SK-N-SH treated with all-trans-retinoic acid at 6 μM for 48 hours (cell line): ENCODE measurements at regions not wholly inside any gene's neighbourhood (a gene's known extent, or its start where the extent isn't known, plus 50 kb on each side); places are given as distances from the start of the nearest gene placed in this dataset.

ENCODE experiments used
- CSRNP3 ChIP-seq: fragments of 250-450 bp; sonication (Bioruptor Pico); IDR thresholded peaks from 2 replicates; pipeline ENCODE4 v1.5.1; 2021; ENCODE audit warnings: mild to moderate bottlenecking, moderate library complexity
- RARB ChIP-seq: fragments of 250-450 bp; sonication (Bioruptor Pico); IDR thresholded peaks from 2 replicates; pipeline ENCODE4 v1.8.0; 2021; ENCODE audit warnings: mild to moderate bottlenecking, moderate library complexity
- SNAI2 ChIP-seq: fragments of 250-450 bp; sonication (Bioruptor Pico); IDR thresholded peaks from 2 replicates; pipeline ENCODE4 v1.5.0; 2020; ENCODE audit warnings: mild to moderate bottlenecking, moderate library complexity
- TSHZ2 ChIP-seq: fragments of 250-450 bp; sonication (Bioruptor Pico); IDR thresholded peaks from 2 replicates; pipeline ENCODE4 v1.5.0; 2020; ENCODE audit warnings: mild to moderate bottlenecking, moderate library complexity
- ZC3H10 ChIP-seq: fragments of 250-450 bp; sonication (Bioruptor Pico); IDR thresholded peaks from 2 replicates; pipeline ENCODE4 v1.5.1; 2021; ENCODE audit warnings: mild to moderate bottlenecking, moderate library complexity
- ZFP3 ChIP-seq: fragments of 250-450 bp; sonication (Bioruptor Pico); IDR thresholded peaks from 2 replicates; pipeline ENCODE4 v1.5.0; 2020; ENCODE audit warnings: mild to moderate bottlenecking, moderate library complexity
- TF ChIP-seq, protein P1 (sequence below): fragments of 250-450 bp; sonication (Bioruptor Pico); IDR thresholded peaks from 2 replicates; pipeline ENCODE4 v1.8.0; 2021; ENCODE audit warnings: low read depth, mild to moderate bottlenecking, moderate library complexity, borderline replicate concordance
- TF ChIP-seq, protein P2 (sequence below): fragments of 250-450 bp; sonication (Bioruptor Pico); IDR thresholded peaks from 2 replicates; pipeline ENCODE4 v1.5.1; 2020; ENCODE audit warnings: low read depth, mild to moderate bottlenecking, moderate library complexity

- TF ChIP-seq CSRNP3 (CRISPR knock-in tag): no peak
- no peak for TF ChIP-seq TSHZ2 (CRISPR knock-in tag)
- TF ChIP-seq, protein P1, sequence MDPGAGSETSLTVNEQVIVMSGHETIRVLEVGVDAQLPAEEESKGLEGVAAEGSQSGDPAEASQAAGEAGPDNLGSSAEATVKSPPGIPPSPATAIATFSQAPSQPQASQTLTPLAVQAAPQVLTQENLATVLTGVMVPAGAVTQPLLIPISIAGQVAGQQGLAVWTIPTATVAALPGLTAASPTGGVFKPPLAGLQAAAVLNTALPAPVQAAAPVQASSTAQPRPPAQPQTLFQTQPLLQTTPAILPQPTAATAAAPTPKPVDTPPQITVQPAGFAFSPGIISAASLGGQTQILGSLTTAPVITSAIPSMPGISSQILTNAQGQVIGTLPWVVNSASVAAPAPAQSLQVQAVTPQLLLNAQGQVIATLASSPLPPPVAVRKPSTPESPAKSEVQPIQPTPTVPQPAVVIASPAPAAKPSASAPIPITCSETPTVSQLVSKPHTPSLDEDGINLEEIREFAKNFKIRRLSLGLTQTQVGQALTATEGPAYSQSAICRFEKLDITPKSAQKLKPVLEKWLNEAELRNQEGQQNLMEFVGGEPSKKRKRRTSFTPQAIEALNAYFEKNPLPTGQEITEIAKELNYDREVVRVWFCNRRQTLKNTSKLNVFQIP: no peak
- no peak for TF ChIP-seq RARB
- TF ChIP-seq SNAI2 (CRISPR knock-in tag): no peak
- no peak for TF ChIP-seq ZFP3 (CRISPR knock-in tag)
- TF ChIP-seq ZC3H10 (CRISPR knock-in tag): no peak
- TF ChIP-seq, protein P2, sequence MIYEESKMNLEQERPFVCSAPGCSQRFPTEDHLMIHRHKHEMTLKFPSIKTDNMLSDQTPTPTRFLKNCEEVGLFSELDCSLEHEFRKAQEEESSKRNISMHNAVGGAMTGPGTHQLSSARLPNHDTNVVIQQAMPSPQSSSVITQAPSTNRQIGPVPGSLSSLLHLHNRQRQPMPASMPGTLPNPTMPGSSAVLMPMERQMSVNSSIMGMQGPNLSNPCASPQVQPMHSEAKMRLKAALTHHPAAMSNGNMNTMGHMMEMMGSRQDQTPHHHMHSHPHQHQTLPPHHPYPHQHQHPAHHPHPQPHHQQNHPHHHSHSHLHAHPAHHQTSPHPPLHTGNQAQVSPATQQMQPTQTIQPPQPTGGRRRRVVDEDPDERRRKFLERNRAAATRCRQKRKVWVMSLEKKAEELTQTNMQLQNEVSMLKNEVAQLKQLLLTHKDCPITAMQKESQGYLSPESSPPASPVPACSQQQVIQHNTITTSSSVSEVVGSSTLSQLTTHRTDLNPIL: no peak
Measured at GRCh38 chr12:116332705-116333380, 55.4 kb upstream of the MED13L start.
